LHCN-M2 (cell line): ENCODE measurements at regions not wholly inside any gene's neighbourhood (a gene's known extent, or its start where the extent isn't known, plus 50 kb on each side); places are given as distances from the start of the nearest gene placed in this dataset.

Experiments used
- DNase-seq: peaks from one replicate; pipeline ENCODE4 v3.0.0-alpha.2; 2012; ENCODE audit warnings: low read depth

- DNase-seq, result no peak
Observed at GRCh38 chr1:182295697-182296096, 95.9 kb downstream of the GLUL start.

GRCh38 chr1:182293119-182293589 lies 98.4 kb downstream of the GLUL start:
- DNase-seq, result no peak

GRCh38 chr1:182292193-182292741 lies 99.3 kb downstream of the GLUL start:
- DNase-seq, result no peak

GRCh38 chr1:182291584-182292192 lies 99.9 kb downstream of the GLUL start:
- no peak for DNase-seq

- no peak for DNase-seq
Observed at GRCh38 chr1:182288749-182289604, 102.6 kb downstream of the GLUL start.

- DNase-seq, result no peak
Observed at GRCh38 chr1:182286761-182287160, 104.8 kb downstream of the GLUL start.

GRCh38 chr1:182283746-182284544 lies 107.6 kb downstream of the GLUL start:
- no peak for DNase-seq

- no peak for DNase-seq
Observed at GRCh38 chr1:182281541-182281940, 110.0 kb downstream of the GLUL start.

- DNase-seq, result no peak
Observed at GRCh38 chr1:182280504-182280900, 111.1 kb downstream of the GLUL start.

- DNase-seq, result peak; percentile 53
Observed at GRCh38 chr1:182279724-182280503, 111.7 kb downstream of the GLUL start.

GRCh38 chr1:182279302-182279701 lies 112.3 kb downstream of the GLUL start:
- DNase-seq, result no peak

GRCh38 chr1:182278144-182279054 lies 113.2 kb downstream of the GLUL start:
- DNase-seq, result no peak

GRCh38 chr1:182275271-182275670 lies 116.3 kb downstream of the GLUL start:
- no peak for DNase-seq

GRCh38 chr1:182274618-182275017 lies 117.0 kb downstream of the GLUL start:
- no peak for DNase-seq

GRCh38 chr1:182270731-182271130 lies 120.9 kb downstream of the GLUL start:
- DNase-seq, result no peak

GRCh38 chr1:182269097-182269496 lies 122.5 kb downstream of the GLUL start:
- no peak for DNase-seq

- DNase-seq, result no peak
Observed at GRCh38 chr1:182268669-182269068, 122.9 kb downstream of the GLUL start.

- no peak for DNase-seq
Observed at GRCh38 chr1:182264185-182264584, 127.4 kb downstream of the GLUL start.

GRCh38 chr1:182263706-182264105 lies 127.9 kb downstream of the GLUL start:
- no peak for DNase-seq

- DNase-seq, result no peak
Observed at GRCh38 chr1:182262425-182262824, 129.2 kb downstream of the GLUL start.
